Stimulated activated CD8-positive, alpha-beta memory T cell treated with anti-CD3 and anti-CD28 coated beads, Interleukin-15, amount 100 ng/mL, for 4 hours (primary cell): ENCODE measurements at regions not wholly inside any gene's neighbourhood (a gene's known extent, or its start where the extent isn't known, plus 50 kb on each side); places are given as distances from the start of the nearest gene placed in this dataset.

Experiments used
- DNase-seq, 2 donors: peaks; one replicate each; pipeline ENCODE4 v3.0.0-alpha.2; 2020; ENCODE audit warnings: low read depth in 2 of 2

DNA sequence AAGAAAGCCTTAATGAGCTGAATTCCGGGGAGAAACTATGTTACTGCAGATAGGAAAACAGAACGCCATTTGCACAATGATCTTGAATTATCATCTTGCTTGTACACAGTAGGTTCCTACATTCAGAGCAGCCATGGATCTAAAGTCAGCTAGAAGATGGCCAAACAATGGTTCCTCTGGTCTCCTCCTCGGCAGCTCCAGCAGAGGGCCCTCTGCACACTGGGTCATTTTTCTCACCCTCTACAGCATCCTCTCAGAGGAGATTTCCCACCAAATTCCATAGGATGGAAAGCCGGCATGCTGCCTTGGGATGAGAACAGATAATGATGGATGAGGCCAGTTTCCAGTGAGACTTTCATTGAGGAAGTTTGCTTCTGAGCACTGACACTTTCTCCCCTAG lies 308.5 kb upstream of the NFE2L3 start:
- DNase-seq, result no peak

DNA sequence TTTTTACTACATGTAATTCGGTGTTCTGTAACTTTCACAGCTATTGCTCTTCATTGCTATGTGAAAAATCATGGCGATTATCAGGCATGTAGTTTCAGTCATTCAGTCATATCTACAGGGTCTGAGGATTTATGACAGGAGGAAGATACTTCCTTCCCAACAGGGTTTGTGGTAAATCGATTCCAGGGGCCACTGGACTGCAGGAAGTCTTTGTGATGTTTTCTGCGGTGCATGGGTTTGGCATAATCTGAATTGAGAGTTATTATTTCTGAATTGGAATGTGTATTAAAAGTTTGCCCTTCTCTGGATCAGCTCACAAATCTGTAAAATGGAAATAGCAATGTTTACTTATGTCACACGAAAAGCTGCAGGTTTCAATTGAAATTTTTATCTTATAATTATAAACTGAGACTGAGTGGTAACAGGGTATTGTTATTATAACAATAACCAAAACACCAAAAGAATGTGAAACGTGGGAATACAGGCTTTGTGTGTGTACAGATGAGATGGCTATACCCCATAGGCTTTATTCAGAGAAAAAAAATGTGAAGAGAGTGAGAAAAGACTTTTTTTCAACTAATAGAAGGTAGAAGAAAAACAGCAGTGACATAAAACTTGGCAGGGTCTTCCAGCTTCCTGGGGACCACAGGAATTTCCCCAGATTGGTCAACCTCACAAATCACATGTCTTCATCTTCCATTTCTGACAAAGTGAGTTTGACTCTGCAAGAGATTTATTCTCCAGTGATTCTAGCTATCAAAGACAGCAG lies 307.7 kb upstream of the NFE2L3 start:
- DNase-seq, result no peak

DNA sequence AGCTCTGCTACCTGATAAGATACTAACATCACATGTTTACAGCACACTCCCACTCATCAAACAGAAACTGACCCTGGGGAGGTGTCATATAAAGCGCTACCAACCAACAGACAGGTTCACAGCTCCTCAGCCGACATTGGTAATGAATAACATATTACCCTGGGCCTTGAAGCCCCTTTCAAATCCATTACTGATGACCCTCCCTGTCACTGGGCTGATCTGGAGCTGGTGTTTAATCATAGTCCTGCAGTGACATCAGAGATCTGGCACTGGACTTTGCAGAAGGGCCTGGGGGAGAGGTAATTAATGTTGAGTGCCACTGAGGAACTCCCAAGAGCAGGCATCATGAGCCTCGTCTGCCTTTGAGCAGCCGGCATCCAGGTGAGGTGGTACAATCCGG lies 306.5 kb upstream of the NFE2L3 start:
- DNase-seq, result no peak

DNA sequence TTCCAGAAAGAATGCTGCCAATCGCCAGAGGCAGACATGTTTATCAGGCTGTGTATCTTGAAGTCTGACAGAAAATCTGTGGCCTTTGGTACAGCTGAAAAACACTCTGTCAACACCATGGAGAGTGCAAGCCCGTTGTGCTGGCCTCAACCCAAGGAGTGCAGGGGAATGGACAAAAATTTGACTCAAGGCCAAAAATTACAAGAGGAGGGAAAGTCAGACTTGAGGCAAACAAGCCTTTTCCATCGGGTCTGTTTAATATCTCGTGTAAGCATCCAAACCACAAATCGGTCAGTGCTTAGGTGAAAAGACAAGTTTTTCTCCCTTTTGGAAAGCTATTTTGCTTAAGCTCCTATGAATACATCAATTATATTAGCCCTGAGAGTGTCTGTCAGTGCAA lies 305.3 kb upstream of the NFE2L3 start:
- DNase-seq, result no peak

DNA sequence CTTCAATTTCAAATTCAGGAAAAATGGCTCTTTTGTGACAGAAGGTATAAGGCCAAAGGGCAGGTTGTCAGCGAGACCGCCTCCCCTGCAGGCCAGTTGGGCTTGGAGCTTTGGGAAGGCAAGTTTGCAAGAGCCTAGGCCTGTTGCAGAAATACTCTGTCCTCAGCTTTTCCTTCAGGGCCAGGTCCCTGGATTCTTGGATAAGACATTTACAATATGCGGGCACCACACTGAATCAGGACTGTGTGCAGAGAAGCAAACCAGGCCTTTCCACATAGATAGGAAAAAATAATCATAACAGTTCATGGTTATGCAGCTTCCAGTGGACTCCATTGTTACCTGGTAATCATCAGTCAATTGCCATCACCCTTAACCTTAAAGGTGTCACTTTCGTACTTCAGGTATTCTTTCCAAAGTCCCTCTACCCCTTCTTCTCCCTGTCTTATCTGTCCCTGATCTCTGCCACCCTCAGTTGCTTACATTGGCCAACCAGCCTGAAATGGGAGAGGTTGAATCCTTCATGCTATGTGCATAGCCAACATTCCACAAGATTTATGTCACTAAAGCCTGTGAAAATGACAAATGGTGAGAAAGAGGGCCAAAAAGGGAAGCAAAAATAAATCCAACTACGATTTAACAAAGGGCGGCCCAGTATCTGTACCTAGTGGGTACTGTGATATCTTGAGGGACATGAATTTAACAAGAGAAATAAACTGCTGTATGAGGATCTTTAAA lies 304.5 kb upstream of the NFE2L3 start:
- DNase-seq, result no peak

DNA sequence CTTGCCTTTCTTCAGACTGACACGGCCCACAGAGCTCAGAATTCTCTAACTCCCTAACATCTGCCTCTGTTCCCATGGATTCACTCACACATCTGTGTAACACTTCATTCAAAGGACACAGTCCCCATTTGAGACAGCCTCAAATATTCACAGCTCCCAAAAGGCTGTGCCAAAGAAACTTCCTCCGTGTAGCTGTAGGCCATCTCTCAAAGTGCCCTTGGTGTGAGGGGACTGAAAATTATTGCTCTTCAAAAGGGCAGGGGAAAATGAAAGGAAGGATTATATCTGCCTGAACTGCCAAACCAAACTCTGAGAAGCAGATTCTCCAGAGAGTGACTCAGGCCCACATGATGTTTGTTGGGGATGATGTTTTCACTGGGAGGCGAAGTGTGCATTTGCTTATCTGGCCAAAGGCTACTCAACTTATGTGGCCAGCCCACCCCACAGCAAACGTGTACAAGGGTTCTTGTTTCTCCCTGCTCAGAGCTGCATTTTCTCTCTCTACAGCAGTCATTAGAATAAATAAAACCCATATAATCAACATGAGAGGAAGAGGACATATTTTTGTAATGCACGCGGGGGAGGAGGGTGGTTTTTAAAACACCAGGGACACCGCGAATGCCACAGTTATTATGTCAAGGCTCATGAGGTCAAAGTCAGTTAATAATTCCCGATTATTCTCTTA lies 302.4 kb upstream of the NFE2L3 start:
- no peak for DNase-seq

DNA sequence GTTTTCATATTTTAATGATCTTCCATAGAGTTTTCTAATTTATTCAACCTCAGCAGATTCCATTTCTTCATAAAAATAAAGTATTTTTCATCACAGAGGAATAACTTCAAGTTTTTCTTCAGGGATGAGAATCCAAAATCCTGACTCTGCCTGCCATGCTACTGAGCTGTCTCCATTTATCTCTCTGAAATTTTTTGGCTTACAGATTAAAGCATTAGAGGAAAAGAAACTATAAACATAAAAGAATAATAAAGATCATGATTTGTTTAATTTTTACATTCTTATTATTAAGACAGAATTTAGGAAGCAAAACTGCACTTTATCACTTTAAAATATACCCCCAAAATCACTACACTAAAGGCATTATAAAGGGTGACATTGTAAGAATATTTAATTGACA lies 301.8 kb upstream of the NFE2L3 start:
- no peak for DNase-seq

DNA sequence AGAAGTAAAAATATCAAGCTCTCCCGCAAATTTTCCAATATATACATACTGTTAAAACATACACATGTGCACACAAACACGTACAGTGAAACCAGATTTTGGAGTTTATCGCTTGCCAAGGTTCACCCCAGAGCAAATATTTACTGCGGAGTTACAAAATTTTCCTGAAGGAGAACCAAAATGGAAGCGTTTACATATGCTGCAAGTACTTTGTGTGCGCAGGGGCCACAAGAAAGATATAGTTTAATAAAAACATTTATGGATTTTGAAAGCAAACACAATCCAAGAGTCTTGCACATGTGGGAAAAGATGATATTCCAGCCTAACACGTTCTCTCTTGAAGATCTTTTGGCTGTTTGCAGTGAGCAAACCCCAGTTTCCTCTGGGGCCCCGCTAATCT lies 301.3 kb upstream of the NFE2L3 start:
- no peak for DNase-seq

DNA sequence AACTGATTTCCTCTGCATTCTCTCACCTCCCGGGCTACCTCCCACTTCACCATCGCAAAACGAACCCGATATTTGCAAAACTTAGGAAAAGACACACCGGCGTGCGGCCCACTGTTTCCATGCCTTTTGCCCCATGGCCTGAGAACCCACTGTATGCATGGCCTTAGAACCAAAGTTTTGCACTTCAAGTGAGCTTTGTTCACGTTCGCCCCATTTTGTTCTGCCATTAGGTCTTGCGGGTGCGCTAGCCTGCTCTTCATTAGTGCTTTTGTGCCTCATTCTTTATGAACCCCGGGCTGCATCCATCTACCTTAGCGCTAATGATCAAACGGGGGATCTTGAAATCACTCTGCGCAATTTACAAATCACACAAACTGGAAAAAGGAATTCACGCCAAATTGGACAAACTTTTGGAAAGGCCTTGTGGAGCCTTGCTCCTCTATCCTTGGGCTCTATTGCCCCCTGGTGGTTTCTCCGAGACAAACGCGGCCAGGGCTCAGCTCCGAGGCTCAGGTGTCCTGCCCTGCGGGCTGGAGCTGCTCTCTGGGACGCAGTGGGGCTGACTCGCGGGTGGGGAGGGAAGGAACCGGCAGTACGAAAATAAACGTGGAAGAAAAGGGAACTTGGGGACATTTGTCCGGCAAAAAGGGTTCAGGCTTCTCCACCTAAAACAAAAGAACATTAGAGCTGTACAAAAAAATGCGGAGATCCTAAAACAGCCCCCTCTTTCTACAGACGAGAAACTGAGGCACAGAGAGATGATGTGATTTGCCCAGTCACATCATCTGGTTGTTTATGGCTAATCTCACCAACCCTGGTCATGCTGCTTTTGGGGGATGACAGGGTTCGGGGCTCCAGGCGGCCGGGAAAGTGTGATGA lies 300.4 kb upstream of the NFE2L3 start:
- no peak for DNase-seq

DNA sequence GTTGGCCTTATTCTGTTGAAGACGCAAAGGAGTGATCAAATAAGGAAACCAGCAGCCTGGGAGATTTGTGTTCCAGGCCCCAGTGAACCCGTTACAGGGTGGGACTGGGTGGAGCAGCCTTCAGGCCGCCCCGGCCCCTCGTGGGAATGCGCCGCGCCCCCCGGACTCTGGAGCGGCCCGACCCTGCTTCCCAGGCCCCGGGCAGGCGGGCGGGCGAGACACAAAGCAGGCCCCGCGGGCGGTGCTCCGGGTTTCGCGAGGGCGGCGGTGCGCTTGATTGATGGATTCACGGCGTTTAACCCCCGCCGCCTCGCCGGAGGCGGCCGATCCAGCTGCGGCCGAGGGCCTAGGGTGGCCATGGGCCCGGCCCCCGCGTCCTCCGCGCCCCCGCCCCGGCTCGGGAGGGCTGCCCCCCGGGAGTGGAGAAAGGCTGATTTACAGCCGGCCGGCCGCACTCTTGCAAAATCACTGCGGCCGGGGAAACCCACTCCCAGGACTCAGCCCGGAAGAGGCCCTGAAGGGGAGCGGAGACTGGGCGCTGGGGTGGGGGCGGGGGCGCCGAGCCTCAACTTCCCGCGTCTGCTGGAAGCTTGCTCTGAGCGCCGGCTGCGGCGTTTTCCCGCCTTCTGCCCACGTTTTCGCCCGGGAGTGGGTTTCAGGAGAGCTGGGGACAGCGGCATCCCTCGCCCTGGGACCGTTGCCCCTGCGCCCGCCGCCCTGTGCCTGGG lies 299.6 kb upstream of the NFE2L3 start:
- no peak for DNase-seq

DNA sequence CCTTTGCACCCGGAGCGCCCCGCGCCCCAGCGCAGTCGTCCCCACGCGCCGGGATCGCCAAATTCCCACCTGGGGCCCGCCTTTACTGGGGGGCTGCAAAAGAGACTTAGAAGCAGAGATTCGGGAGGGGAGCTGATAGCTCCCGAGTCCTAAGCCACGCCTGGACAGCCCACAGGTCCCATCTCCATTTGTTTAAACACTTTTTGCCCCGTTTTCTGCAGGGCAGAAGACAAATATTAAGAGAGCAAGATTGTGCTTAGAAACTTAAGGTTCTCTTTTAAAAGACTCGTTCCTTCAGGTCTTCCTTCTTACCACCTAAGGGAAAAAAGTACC lies 299.1 kb upstream of the NFE2L3 start:
- DNase-seq, result no peak

DNA sequence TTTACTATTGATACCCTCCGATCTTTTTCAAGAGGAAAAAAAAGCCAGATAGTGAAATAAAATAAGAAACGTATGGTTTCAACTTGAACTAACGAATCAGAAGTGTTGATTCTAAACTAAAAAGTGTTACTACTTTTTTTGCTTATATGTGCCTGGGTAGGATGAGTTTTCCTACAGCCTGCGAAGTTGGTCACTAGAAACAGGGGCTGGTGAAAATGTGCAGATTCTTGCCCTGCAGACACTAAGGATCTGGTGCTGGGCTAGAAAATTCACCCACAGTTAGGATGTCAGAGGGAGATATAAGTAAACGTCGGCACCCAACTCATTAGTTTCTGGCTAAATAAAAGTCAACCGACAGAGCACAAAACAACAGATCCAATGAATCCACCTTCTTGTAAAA lies 298.7 kb upstream of the NFE2L3 start:
- no peak for DNase-seq

DNA sequence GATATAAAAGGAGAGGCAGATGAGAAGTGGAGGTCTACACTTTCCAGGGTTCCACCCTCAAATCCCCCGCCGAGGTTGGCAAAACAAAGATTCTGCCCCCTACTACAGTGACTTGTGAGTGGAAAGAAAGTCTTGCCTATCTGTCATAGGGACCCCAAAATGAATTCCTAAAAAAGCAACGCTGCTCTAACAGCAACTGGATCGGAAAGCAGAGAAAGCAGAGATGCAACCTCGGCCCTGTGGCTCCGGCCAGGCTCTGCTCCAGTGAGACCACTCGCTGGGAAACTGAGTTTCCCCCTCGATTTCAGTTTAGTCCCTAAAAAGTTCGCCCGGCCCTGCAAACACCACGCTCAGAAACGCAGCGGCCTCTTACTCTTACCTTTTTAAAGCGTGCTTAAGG lies 297.9 kb upstream of the NFE2L3 start:
- DNase-seq, result no peak

DNA sequence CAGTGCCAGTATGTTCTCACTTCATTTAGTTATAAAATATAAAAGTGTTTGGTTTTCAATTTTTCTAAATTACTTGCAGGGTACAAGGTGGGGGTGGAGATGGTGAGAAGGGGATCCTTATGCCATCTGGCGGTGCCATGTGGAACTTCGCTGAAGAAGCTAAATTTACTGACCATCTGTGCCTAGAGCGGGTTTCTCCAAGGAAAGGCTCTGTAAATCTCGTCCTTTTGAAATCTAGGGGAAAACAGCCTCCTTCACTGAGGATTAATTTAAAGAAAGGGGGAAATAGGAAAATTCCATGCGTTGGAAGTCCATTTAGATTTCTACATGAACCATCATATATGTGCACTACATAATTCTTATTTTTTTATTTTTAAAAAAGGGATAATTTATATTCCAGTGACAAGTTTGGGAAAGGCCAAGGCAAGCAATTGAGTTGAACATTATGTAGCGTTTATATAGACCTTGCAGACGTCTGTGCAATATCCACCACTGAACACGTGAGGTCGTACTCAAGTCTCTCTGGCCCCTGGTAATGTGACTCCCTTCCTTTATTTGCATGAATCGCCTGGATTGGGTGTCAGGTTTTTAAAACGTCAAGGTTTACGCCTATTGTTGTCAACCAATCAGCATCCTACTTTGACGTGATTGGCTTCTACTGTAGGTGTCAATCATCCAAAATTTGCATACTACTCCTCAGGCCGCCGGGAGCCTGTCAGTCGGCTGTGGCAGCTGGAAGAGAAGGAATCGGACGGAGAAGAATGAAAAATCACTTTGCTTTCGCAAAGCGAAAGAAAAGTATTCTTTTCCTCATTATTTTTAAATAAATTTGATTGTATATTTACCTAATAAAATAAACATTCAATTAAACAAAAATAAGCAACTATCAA lies 297.1 kb upstream of the NFE2L3 start:
- DNase-seq, result no peak

DNA sequence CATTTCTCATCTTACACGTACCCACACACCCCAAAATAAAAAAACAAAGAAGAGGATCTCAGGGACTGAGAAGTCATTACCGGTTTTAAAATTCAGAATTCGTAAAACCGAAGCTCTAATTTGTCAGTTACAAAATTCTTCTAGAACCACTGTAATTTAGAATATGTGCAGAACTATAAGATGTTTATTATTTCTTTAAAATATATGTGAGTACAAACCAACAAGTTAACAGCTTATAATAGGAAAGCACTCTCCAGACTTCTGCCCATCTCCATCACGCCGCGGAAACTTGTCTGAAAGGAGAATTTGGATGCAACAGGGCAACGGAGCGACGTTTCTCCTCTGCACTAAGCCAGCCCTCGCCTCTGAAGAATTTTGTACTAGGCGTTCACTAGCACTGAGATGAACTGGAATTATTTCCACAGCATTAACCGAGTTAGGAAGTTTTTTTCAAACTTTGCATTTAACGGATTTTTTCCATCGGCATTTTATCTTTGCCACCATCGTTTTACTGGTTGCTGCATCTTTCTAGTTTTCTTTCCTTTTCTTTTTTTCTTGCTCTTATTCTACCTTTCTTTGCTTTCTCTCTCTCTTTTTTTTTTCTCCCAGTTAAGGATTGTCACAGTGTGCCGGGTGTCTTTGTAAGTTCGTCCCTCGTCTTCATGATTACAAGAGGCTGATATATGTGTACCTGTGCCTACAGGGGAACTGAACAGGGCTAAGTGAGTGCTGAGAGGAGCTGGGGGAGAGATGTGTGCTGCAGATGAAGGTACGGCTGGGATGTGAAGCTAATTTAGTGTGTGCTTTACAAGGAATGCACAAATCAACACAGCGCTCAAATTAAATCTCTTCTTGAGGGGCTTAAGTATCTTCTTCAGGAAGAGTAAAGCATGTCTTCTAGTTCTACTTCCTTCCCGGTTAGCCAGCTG lies 295.9 kb upstream of the NFE2L3 start:
- no peak for DNase-seq

DNA sequence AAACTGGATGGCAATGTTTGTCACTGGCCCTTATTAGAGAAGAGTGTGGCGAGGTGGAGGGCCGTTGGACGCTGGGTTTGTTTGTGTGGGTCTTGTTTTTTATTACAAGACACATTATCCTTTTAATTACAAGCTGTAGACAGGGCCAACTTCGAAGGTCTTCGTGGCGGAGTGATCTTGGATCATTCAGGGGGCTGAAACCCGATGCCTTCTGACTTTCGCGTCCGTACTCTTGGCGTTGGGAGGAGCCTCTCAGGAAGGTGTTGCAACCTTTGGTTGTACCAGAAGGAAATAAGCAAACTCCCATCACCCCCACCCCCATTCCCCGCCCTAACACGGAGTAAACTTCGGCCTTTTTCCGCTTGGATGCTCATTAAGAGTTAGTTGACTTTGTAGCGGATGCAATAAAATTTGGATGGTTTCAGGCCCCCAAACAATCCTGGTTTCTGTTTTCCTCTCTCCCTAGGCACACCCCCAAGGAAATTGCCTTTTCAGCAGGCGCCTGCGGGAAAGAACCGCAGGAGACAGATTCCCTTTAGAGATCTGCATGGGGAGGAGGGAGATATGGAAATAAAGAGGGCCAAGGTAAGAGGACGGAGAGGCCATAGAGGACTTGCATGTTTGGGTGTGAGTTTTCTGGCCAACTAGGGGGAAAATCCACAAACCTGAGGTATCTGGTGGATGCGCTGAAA lies 294.5 kb upstream of the NFE2L3 start:
- DNase-seq, result no peak

DNA sequence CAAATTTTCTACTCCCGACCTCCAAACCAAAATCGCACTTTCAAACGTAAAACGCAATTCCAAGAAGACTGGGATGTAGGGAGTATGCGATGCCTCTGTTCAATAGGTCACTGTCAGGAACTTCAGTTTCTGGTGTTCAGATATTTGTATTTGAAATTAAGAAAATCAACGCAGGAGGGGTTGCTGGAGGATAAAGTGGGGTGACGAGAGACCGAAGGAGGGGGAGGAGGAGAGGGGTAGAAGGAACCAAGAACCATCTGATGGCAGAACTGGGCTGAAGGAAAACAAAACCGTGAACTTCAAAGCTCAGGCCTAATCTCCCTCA lies 293.8 kb upstream of the NFE2L3 start:
- no peak for DNase-seq

DNA sequence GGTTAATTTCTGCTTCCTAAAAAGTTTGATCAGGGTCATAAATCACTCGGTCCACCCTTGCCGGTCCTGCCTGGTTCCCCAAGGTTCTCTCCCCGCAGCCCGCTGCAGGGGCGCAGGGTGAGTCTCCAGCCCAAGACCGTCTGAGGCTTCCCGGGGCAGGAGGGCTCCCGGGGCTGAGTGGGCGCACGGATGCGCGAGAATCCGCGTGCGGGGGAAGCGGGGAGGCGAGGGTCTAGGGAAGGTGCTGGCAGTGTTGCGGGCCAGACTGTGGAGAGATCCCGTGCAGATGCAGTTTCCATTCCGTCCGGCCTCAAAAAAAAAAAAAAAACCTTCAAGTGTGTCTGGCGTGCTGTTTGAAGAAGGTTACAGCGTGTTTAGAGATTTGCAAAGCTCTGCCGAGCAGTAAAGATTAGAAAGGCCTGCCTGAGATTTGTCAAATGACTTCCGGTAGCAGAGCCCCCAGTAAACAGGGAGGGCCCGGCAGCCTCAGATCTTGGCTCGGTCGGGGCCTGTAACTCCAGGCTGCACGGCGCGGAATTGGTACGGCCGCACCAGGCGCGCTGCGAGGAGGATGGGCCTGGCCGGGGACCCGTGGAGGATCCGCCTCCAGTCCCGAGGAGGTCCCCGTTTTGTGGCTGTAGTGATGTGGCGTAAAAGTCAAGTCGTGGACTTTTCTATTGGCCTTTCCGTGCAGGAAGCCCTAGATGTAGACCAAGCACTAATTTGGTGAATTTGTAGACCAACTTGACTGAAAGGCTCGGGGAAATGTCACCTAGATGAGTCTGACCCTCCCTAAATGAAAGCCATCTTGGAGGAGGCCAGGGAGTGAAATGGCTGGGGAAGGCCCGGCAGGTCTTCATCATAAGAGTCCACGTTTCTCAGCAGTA lies 293.2 kb upstream of the NFE2L3 start:
- DNase-seq, result no peak
